ENCODE measurements at regions not wholly inside any gene's neighbourhood (a gene's known extent, or its start where the extent isn't known, plus 50 kb on each side); places are given as distances from the start of the nearest gene placed in this dataset.
A peak's percentile ranks its signal among the peaks of the same experiment; 100 is the strongest.

GRCh38 chr17:71464751-71465150 is 656.1 kb upstream of the SOX9 start:
- Mint-ChIP-seq H3K4me1 (no peaks in the 10 kb centered on the region), H3K4me3 (no peak overlapping the region), H3K27me3 (no peaks in the 10 kb centered on the region), H3K36me3 (no peaks in the 10 kb centered on the region), H3K9me3 (peaks cover 2 to 9% (median 7%) of the 10 kb centered on the region in 3 donors), H3K27ac (no peak overlapping the region)

GRCh38 chr17:71467719-71468118 is 653.1 kb upstream of the SOX9 start:
- H3K4me1 Mint-ChIP-seq, result no peaks in the 10 kb centered on the region
- H3K4me3 Mint-ChIP-seq, result no peak overlapping the region
- peaks cover 0 to 9% (median 2%) of the 10 kb centered on the region in 3 donors for H3K9me3 Mint-ChIP-seq
- no peaks in the 10 kb centered on the region for H3K36me3 Mint-ChIP-seq
- no peaks in the 10 kb centered on the region for H3K27me3 Mint-ChIP-seq
- no peak overlapping the region for H3K27ac Mint-ChIP-seq

DNA sequence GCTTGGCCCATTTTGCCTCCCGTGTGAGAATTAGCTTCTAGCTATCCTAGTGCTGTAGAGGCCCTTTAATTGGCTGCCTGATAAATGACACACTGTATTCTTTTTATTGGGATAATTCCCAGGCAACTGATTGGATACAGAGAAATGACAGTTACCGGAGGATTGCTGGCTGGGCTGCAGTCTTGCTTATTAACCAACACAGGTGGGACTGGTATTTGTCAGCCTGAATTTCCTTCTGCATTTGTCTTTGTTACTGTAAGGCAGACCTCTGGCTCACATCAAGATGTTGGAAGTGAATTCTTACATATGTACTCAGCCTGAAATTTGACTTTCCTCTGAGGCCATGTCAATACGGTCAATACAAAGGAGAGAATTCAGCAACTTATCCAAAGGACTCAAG is 650.8 kb upstream of the SOX9 start:
- no peak overlapping the region for H3K27ac Mint-ChIP-seq
- H3K4me3 Mint-ChIP-seq, result no peak overlapping the region
- no peaks in the 10 kb centered on the region for H3K4me1 Mint-ChIP-seq
- H3K27me3 Mint-ChIP-seq, result no peaks in the 10 kb centered on the region
- peaks cover 0 to 10% (median 2%) of the 10 kb centered on the region in 3 donors for H3K9me3 Mint-ChIP-seq
- no peaks in the 10 kb centered on the region for H3K36me3 Mint-ChIP-seq

DNA sequence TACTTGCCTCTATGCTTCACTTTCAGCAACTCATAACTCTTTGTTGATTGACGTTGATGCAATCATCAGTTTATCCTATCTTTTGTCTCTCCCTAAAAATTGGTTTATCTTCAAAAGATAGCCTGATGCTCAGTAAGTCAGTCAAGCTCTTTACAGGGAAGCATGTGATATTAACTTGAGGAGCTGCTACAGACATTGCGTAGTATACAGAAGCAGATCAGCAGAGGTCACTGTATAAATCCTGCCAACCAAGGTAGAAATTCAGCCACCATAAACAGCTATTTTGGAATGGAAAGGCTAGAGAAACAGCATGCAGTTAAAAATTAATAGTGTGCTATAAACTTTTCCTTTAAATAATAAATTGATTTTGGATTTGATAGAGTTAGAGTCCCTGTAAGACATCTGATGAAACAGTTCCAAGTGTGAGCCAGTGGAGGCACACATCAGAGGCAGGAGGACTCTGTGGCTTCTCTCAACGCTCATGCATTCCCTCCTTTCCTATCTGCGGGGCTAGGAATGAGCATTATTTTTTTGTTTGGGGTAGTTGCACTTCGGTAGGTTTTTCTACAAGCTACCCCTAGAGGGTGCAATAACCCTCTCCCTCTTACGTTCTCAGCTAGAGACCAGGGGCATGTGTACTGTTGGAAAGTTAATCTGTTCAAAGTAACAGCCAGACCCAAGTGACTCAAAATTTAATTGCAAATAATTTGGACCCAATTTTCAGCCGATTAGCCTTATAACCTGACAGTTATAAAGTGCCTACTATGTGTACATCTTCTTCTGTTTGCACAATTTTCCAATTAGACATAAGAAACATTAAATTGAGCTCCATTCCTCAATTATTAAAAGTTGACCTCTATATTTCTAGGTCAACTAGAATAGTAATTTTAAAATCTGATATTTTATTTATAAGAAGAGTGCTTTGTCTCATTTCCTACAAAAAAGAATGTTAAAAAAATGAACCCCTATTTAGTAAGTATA is 647.7 kb upstream of the SOX9 start:
- H3K9me3 Mint-ChIP-seq, result peaks cover under 1 to 4% (median under 1%) of the 10 kb centered on the region in 3 donors
- no peaks in the 10 kb centered on the region for H3K27me3 Mint-ChIP-seq
- no peak overlapping the region for H3K27ac Mint-ChIP-seq
- peaks cover 0 to under 1% (median 0%) of the 10 kb centered on the region in 3 donors for H3K4me1 Mint-ChIP-seq
- H3K36me3 Mint-ChIP-seq, result no peaks in the 10 kb centered on the region
- H3K4me3 Mint-ChIP-seq, result no peak overlapping the region

GRCh38 chr17:71477356-71477755 is 643.5 kb upstream of the SOX9 start:
- no peaks in the 10 kb centered on the region for H3K27me3 Mint-ChIP-seq
- peaks cover 0 to 2% (median 0%) of the 10 kb centered on the region in 3 donors for H3K4me1 Mint-ChIP-seq
- peaks cover 2 to 4% (median 4%) of the 10 kb centered on the region in 3 donors for H3K9me3 Mint-ChIP-seq
- no peaks in the 10 kb centered on the region for H3K36me3 Mint-ChIP-seq
- H3K4me3 Mint-ChIP-seq, result no peak overlapping the region
- H3K27ac Mint-ChIP-seq, result no peak overlapping the region

DNA sequence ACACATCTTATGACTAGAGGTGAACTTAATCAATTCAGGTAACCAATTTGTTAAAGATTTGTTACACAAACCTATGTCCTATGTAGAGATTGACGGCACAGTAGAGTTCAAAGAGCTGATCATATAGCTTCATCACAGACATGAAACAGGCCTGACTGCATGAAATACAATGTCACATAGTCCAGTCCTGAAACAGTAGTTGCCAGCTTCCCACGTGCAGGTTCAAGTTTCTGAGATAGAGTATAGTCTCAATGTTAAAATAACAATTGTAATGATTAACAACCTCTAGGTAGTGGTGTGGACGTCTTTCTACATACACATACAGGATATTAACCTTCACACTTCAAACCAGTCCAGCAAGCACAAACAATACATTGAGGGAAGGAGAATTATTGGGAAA is 640.7 kb upstream of the SOX9 start:
- no peak overlapping the region for H3K27ac Mint-ChIP-seq
- no peaks in the 10 kb centered on the region for H3K27me3 Mint-ChIP-seq
- peaks cover 0 to 2% (median 0%) of the 10 kb centered on the region in 3 donors for H3K4me1 Mint-ChIP-seq
- H3K9me3 Mint-ChIP-seq, result peaks cover 0 to 4% (median 2%) of the 10 kb centered on the region in 3 donors
- H3K4me3 Mint-ChIP-seq, result no peak overlapping the region
- no peaks in the 10 kb centered on the region for H3K36me3 Mint-ChIP-seq

DNA sequence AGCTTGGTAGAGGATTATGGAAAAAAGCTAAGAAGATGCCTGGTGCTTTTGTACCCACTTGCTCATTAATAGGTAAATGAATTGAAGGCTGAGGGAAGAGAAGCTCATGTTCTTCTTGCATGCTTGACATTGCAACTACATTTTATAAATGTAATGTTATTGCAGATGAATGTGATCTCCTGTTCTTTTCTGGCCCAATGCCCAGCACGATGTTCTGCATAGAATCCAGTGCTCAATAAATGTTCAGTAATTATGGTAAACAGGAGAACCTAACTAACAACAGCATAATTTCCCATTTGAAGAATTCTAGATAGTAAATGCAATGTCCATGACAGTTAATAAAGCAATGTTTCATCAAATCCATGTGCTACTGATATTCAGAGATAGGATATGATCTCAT is 638.2 kb upstream of the SOX9 start:
- no peak overlapping the region for H3K27ac Mint-ChIP-seq
- no peaks in the 10 kb centered on the region for H3K27me3 Mint-ChIP-seq
- H3K4me3 Mint-ChIP-seq, result no peak overlapping the region
- H3K36me3 Mint-ChIP-seq, result no peaks in the 10 kb centered on the region
- peaks cover 0 to 2% (median 0%) of the 10 kb centered on the region in 3 donors for H3K4me1 Mint-ChIP-seq
- peaks cover 0 to 4% (median 2%) of the 10 kb centered on the region in 3 donors for H3K9me3 Mint-ChIP-seq

GRCh38 chr17:71484546-71484945 is 636.3 kb upstream of the SOX9 start:
- Mint-ChIP-seq H3K36me3 (no peaks in the 10 kb centered on the region), H3K27ac (no peak overlapping the region), H3K27me3 (no peaks in the 10 kb centered on the region), H3K9me3 (peaks cover 0 to 4% (median 0%) of the 10 kb centered on the region in 3 donors), H3K4me3 (no peak overlapping the region), H3K4me1 (no peaks in the 10 kb centered on the region)

DNA sequence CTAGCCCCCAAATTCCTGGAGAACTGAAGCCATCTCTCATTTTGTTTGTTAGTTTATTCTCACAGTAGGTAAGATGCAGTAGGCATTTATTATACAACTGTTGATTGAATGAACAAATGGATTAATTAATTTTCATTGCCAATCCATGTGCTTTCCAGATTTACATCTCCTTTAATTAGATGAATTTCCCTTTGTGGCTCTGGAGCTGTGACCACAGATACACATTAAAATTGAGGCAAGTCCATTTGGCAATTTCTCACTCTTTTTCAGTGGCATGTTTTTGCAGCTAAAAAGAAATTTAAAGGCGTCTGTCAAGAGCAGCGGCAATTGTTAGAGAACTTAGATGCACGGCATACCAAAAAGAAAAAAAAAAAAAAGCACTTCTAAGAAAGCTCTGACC is 635.4 kb upstream of the SOX9 start:
- H3K4me3 Mint-ChIP-seq, result no peak overlapping the region
- no peaks in the 10 kb centered on the region for H3K27me3 Mint-ChIP-seq
- H3K9me3 Mint-ChIP-seq, result peaks cover 0 to 2% (median 0%) of the 10 kb centered on the region in 3 donors
- no peaks in the 10 kb centered on the region for H3K4me1 Mint-ChIP-seq
- no peak overlapping the region for H3K27ac Mint-ChIP-seq
- no peaks in the 10 kb centered on the region for H3K36me3 Mint-ChIP-seq

DNA sequence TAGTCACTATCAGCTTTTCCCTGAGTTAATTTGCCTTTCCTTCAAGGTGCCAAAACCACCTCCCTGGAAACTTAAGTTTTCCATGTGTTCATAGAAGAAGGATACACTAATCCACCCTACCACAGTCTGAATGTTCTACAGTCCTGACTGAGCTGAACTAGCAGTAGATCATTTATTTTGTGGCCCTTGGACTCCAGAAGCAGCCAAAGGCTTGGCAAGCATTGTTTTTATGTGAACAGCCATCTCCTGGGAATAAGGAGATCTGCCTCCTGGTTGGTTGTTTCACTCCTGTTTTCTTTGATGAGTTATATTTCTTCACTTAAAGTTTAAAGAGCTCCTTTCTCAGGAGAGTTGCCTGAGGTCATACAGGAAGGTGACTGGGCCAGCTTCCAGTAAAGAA is 634.6 kb upstream of the SOX9 start:
- Mint-ChIP-seq H3K36me3 (no peaks in the 10 kb centered on the region), H3K27me3 (no peaks in the 10 kb centered on the region), H3K4me3 (no peak overlapping the region), H3K4me1 (no peaks in the 10 kb centered on the region), H3K27ac (no peak overlapping the region), H3K9me3 (peaks cover 0 to 2% (median 0%) of the 10 kb centered on the region in 3 donors)

- H3K9me3 Mint-ChIP-seq, result peaks cover 0 to 3% (median 0%) of the 10 kb centered on the region in 3 donors
- H3K27ac Mint-ChIP-seq, result peak overlapping the region in 1 of 3 donors; percentile 27
- H3K4me1 Mint-ChIP-seq, result no peaks in the 10 kb centered on the region
- H3K4me3 Mint-ChIP-seq, result no peak overlapping the region
- no peaks in the 10 kb centered on the region for H3K27me3 Mint-ChIP-seq
- H3K36me3 Mint-ChIP-seq, result no peaks in the 10 kb centered on the region
These were observed 632.0 kb upstream of the SOX9 start for GRCh38 chr17:71488851-71489250.

- H3K9me3 Mint-ChIP-seq, result peaks cover 0 to 5% (median 0%) of the 10 kb centered on the region in 3 donors
- no peaks in the 10 kb centered on the region for H3K27me3 Mint-ChIP-seq
- H3K27ac Mint-ChIP-seq, result no peak overlapping the region
- no peaks in the 10 kb centered on the region for H3K36me3 Mint-ChIP-seq
- no peaks in the 10 kb centered on the region for H3K4me1 Mint-ChIP-seq
- H3K4me3 Mint-ChIP-seq, result no peak overlapping the region
These were observed 626.6 kb upstream of the SOX9 start for GRCh38 chr17:71494062-71494855.

- no peak overlapping the region for H3K27ac Mint-ChIP-seq
- no peaks in the 10 kb centered on the region for H3K36me3 Mint-ChIP-seq
- H3K4me1 Mint-ChIP-seq, result no peaks in the 10 kb centered on the region
- peaks cover 0 to 5% (median 4%) of the 10 kb centered on the region in 3 donors for H3K9me3 Mint-ChIP-seq
- H3K4me3 Mint-ChIP-seq, result no peak overlapping the region
- H3K27me3 Mint-ChIP-seq, result no peaks in the 10 kb centered on the region
These were observed 625.4 kb upstream of the SOX9 start for GRCh38 chr17:71495420-71495819.

DNA sequence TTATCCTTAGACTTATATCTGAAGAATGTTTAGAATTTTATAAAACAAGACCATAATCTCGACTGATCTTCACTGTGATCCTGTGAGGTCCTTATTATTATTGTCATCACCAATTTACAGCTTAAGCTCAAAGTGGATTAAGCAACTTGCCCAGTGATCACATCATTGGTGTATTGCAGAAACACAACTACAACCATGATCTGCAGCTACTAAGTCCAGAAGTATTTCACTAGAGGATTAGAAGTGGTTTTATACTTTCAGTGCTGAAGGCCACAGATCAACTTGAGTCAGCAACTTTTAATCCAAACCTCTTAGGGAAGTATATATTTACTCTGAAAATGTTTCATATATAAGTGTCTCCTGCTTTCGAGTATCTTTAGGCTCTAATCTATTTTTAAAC is 624.3 kb upstream of the SOX9 start:
- H3K4me1 Mint-ChIP-seq, result no peaks in the 10 kb centered on the region
- no peaks in the 10 kb centered on the region for H3K36me3 Mint-ChIP-seq
- H3K9me3 Mint-ChIP-seq, result peaks cover 0 to 5% (median 4%) of the 10 kb centered on the region in 3 donors
- H3K4me3 Mint-ChIP-seq, result no peak overlapping the region
- H3K27ac Mint-ChIP-seq, result no peak overlapping the region
- H3K27me3 Mint-ChIP-seq, result no peaks in the 10 kb centered on the region

Measured in IgD-negative memory B cell (primary cell).